T-helper 9 cell (primary cell): ENCODE measurements at regions not wholly inside any gene's neighbourhood (a gene's known extent, or its start where the extent isn't known, plus 50 kb on each side); places are given as distances from the start of the nearest gene placed in this dataset.

ENCODE experiments used
- DNase-seq: peaks from one replicate; pipeline ENCODE4 v3.0.0-alpha.2; 2020

DNA sequence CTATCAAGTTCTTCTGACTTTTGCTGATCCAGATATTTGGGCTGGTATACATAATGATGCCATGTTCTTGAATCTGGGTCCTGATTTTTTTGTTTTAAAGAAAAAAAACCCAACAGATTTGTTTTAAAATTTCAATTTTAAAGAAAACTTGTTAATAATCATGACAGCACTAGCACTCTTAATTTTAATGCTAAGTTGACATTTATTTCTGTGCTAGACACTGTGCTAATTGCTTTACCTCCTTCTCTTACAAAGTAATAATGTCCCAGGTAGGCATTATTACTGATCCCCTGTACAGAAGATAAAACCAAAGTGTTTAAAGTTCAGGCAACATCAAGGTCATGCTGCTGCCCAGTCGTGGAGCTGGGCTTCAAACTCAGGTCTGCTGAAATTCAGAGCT lies 101.9 kb downstream of the ZNF608 start:
- DNase-seq: no peak

DNA sequence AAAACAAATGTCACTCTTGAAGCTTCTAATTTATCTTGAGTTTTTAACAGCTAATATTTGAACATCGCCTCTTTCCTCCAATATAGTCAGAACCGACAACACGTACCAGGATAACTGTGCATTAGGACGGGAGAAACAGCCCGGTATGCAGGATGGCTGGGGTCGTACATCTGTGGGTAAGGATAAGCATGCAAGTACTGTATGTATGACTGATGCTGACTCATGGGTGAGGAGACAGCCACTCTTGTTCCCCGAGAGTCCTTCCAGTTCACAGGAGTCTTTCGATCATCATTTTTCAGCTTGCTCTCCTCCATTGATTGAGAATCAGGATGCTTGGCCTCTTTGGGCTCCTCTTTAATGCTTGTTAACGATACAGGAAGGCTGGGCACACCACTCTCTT lies 102.3 kb downstream of the ZNF608 start:
- DNase-seq: no peak

DNA sequence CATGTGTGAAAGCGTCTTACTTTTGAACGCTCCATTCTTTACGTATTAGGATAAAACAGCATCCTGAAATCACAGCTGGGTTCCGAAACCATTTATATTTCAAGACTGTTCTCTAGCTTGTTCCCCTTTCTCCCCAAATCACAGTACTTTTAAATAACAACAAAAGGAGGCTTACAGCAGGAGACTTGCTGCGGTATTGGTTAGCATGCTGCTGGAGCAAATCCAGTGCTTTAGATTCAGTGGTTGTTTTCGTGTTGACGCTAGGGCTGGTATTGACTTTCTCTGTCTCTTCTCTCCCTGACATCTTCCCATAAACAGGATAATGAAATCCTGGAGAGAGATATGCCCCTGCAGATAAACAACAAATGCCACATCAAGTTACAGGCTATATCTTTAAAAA lies 103.1 kb downstream of the ZNF608 start:
- no peak for DNase-seq

DNA sequence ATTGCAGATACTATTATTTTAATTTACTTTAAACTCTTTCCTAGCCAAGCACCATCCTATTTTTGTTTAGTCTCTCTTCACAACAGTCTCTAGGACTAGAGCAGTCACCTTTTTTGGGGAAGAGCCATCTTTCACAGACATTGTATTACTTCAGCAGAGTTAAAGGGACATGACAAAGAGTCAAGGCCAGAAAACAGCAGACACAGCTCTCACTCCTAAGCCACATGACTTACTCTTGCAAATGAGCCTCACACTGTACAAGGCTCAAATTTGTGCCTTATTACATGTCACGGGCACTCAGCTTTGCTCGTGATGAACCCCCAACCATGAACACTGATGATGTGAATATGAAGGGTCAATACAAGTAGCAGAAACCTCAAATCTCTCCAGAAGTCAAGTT lies 104.3 kb downstream of the ZNF608 start:
- no peak for DNase-seq

DNA sequence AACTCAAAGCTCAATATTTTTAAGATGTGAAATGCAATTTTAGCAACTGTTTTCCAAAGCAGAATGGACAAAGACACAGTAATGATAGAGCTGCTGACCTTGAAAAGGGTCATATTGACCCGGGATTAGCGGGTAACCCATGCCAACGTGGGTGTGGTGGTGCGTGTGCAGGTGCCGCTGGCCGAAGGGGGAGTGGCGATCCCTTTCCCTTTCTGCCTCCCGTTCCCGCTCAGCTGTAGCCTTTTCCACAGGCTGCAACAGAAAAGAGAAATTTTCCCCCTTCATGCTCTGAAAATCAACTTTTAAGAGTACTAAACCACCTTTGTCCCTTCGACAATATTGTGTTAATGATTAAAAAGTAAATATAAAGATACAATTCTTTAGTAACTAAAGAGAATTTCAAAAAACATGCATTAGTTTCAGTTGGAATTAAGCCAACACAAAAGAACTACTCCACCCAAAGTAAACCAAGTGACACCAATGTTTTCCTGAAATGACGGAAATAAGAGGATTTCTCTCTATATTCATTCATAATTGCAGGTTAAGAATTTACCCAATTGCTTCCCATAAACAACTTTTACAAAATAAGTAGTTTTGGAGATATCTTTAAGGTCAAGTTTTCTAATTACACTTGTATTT lies 105.2 kb downstream of the ZNF608 start:
- DNase-seq: no peak

DNA sequence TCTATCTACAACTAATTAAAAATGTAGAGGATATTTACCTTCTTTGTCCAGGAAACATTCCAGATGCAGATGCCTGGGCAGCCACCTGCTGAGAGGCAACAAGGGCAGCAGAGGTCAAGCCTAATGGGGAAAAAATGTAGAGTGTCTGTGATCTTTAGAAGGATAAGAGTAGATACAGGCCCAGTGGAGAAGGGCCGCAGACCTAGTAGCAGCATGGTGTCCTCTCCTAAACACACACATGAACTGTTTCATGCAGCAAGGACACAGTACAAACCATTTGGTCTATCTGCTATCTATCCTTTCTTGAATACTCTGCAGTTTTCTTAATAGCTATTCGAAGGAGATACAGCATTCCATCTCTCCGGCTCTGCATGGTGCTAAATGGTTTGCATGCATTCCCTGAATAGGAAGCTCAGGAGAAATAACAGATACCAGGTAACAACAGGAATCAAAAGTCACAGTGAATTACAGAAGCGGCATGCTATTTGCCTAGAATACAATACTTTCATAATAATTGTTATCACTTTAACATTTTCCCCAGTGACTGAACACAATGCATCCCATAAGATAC lies 107.3 kb downstream of the ZNF608 start:
- DNase-seq: no peak

DNA sequence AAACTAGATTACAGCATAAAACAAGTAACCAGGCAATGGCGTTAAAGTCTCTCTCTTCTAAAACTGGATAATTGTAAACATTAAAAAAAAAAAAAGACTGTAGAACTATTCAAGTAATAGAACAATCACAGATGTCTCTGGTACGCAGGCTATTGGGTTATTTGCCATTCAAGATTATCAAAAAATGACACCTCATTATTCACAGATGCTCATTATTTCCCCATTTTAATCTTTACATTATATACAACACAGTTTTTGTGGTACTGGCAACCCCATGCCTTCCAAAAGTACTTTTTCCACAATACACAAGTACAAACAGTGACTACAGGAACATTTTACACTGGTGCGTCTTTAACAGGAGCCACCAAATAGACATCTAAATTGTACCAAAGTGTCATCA lies 109.4 kb downstream of the ZNF608 start:
- no peak for DNase-seq

DNA sequence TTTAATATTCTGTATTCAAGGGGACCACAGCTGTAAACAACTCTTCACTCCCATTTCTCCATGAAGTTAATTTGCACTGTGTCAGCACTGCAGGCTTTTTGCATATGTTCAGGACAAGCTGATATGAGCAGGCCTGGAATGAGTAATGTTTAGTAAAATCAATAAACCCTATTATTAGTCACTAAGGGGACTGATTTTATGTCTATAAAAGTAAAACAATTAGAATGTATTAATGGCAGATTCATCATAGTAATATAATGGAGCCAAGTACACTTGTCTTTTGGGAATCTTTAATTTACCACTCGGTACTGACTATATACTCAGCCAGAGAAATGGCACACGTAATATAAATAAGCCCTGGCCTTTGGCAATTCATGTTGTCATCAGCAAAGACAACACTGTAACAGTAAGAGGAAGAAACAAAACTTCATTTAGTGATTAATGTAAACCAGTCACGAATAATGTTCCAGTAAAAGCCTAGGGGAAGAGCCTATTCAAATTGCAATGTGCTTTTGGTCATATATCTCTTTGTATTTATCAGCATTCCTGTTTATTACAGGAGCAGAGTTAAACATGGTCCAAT lies 111.6 kb downstream of the ZNF608 start:
- DNase-seq: no peak

DNA sequence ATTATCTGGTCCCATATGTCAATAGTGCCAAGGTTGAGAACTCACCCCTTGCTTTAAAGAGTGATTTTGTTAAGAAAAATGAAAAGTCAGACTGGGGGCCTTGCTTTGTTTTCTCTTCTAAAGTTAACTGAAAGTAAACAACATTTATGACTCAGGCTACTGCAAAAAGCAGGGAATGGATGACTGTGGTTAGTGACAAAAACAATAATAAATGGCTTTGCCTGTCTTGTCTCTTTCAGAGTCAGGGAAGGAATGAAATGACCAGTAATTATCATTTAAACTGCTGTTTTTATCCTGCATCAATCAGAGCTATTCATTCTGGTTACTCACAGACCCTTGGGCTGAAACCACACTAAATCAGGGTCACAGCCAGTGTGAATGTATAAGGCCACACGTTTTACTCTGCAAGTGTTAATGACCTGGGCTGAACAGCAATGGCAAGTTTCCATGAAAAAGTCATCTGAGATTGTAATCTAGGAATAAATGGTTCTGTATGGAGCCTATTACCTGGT lies 112.2 kb downstream of the ZNF608 start:
- DNase-seq: no peak

DNA sequence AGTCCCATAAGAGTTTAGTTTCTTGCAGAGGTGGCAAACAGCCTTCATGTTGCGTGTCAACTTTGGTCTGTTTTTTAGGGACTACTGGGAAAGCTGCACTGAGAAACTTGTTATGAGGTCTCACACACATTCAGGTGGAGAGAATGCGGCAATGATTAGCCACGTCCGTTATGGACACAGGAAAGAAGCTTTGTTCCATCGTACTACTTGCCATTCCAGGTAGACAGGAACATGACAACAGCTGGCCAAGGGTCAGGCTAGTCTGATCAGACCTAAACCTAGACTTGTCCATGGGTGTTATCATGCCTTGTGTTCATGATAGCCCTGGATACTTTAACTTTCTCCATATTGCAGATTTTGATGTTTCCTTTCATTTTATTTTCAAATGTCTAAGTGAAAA lies 113.2 kb downstream of the ZNF608 start:
- DNase-seq: no peak

DNA sequence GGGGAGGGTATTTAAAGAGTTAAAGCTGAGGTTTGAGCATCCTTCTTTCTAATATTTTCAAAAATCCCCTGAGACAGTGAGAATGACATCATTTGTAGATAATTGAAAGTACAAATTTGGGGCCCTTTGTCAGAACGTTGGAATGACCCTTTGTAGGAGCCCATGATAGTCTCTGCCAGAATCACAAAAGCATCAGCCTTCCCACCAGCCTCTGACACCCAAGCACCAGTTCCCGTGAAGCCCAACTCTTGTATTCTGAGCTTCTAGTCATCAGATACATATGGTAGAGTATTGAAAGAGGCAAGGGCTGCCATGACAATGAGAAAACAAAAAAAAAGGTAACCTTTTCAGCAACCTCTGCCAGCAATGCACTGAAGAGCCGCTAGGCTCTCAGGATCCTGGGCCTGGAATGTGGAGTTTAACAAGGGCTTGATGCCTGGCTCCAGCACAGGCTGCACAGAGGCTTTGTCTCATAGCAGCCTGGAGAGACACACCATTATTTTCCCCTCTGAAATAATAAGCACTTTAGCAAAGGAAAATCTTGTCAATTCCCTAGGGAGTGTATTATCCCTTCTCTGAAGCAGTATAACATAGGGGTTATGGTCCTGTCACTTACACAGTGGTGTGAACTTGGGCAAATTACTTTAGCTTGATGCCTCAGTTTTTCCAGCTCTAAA lies 114.4 kb downstream of the ZNF608 start:
- no peak for DNase-seq

DNA sequence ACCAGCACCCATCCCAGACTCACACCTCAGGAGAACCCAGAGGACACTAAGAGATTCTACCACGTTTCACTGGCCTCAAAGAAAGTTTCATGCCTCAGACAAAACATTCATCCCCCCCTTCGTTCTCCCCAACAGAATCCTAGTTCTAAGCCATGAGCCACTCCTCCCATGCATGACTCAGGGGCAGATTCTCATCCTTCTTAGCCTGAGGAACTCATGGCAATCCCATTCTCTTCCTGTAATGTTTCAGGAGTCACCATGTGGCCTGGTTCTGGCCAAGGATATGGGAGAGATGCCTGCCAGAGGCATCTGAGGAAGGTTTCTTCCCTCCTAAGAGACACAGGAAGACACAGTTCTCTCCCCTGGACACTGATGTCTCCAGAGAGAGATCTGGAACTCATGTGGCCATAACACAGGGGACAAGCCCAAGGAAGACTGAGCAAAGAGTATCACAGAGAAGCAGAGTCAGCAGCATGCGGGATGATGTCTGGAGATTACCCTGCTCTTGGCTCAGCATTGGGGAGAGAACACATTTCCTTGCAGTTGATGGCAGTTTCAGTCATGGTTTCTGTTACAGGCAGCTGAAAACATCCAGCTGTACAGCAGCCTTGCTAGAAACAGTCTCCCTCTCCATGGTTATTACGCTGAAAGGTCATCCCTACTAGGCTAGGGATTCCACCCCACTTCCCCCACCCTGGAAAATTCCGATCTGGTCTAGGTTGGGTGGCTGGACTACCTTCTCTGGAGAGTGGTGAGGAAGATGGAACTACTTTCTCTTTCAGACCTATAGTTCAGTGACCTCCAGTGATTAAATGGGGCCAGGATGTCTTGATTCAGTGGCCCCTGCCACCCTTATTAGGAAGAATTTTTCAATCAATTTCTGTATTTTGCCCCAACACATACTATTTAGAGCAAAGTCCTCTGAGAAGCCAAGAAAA lies 115.4 kb downstream of the ZNF608 start:
- DNase-seq: no peak

DNA sequence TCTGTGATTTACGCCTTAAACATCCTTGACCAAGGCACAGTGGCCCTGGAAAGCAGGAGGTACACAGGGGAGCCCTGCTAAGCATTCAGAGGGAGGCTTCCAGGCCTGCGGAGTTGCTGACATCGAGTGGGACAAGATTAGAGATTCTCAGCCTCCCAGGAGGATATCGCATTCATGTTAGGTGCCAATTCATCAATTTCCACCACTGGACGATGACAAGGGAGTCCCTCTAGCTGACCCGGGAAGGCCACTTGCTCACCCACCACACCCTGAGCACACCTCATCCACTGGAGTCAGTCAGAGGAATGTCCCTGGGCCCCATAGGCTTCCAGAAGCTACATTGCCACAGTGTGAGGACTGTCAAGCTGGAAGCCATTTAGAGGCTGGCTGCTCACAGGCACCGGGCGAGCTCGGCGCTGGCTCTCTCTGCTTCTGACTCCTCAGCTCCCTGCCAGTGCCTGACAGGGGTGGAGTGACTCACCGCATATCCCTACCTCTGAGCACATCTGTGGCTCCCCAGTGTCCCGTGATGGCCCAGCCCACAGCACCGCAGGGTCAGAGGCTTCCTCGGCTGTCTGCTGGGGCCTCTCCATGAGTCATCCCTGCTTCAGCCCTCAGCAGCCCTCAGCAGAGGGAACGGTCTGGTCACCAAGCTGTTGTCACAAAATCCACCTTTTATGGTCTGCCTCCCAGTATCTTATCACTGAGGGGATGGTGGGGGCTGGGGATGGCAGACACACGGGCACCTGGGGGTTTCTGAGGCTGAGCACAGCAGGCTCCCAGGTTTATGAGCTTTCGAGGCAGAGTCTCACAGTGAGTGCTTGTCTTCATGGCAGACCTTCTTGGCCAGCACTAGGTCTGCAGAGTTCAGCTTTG lies 117.5 kb downstream of the ZNF608 start:
- DNase-seq: no peak

DNA sequence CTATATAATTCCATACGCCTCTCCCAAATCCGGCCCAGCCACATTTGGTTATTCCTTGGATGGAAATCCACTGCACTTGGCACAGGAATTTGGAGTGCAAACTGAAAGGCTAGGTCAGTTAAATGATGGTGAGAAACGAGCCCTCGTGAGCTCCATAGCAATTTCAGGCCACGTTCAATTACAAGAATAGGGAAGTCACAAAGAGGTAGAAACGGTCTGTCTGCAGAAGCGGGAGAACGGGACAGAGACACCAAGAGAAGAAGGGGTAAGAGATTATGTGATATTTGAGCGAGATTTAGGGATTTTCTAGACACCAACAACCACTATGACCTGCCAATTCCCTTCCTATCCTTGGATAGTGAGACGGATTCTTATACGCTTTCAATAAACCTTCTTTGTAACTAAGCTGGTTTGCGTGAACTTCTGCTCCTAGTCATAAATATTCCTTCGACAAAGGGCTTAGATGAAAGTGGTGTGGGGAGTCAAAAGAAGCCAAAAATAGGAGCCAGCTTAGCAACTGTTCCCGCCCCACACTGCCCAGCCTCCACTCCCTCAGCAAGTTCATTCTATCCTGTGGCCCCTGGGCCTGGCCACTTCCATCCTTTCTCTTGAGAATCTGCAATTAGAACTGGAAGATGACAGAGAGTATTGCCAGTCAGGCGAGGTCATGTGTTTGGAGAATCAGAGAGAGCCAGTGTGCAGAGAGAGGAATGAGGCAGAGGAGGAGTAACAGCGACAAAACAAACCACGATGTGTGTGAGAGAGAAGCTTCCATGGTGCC lies 118.4 kb downstream of the ZNF608 start:
- no peak for DNase-seq

DNA sequence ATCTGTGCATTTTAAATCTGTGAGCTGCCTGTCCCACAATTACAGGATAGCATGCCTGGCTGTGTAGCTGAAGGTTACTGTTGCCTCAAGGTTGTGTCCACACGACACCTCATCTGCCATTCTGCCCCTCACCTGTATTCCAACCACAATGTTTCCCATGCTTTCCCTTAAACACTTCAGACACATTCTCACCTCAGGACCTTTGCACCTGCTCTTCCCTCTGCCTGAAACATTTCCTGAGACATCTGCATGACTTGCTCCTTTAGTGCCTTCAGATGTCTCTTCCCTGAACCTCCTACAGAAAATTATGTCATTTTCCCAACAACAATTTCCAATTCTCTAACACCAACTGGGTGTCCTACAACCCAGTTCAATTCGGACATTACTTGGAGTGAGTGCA lies 120.4 kb downstream of the ZNF608 start:
- no peak for DNase-seq

DNA sequence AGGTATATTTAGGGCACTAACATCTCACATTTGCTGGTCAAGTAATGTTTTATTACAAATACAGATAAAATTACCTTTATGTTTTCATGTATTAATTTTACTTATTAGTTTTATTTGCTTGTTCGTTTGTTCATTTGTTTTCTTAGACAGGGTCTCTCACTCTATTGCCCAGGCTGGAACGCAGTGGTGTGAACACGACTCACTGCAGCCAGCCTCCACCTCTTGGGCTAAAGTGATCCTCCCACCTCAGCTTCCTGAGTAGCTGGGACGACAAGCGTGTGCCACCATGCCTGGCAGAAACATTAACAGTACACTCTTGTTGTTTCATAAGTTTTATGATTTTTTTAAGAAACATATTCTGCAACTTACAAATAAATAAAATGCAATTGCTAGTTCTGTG lies 123.2 kb downstream of the ZNF608 start:
- DNase-seq: no peak

DNA sequence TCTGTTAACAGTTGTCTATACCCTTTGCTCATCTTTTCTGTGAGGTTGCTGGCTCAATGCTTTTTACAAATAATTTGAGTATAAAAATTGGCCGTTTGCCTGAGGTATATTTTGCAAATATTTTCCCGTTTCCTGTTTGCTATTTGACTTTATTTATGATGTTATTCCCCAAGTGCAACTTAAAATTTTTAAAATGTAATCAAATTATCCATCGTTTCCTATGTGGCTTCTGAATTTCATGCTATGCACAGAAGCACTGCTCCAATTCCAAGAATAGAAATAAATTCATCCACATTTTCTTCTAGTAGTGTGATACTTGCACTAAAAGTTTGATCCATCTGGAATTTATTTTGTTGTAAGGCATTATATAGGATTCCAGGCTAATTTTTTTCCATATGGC lies 123.6 kb downstream of the ZNF608 start:
- no peak for DNase-seq

DNA sequence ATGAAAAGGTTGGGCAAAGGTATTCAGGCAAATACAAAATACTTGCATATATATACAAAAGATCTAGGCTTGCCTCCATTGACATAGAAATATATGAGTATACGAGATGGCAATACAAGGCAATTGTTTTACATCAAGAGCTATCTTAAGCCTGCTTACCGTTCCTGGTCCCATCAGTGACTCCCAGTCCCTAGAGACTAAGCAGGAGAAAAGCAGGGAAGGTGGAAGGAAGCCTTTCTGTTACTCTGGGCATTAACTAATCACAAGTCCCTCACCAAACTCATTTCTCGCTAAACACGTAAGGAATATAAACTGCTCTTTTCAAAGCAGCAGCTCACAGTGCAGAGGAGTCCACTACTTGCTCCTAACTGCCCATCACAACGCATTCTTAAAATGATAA lies 125.2 kb downstream of the ZNF608 start:
- no peak for DNase-seq

DNA sequence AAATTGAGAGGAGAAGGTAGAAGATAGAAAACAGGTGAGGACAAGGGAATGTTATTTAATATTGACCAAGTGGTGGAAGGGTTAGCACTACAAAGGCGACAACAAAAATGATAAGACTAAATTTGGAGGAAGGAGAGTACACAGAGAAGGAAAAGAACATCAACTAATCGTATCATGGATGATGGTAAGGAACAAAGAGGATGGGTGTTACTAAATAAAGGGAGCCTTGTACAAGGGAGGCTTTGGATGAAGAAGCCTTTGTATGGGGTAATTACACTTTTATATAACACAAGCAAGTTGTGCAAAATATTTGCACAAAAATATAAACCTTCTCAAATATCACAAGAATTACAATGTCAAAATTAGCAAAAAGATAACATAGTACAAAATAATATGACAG lies 125.7 kb downstream of the ZNF608 start:
- DNase-seq: no peak

DNA sequence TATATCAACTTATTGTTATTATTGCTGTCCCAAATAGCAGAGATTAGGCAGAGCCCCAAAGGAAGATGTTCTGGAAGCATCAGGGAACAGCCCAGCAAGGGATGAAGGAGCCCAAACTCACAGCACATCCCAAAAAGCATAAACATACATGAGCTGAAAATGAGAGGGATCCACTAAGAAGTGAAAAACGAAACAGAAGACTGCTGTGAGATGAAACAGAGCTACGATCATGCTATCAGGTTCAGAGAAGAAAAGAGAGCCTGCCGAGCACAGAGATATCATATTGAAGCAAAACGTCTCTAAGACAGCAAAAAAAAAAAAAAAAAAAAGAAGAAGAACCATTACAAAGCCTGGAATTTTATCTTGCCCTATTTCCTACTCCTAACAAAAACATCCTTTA lies 127.3 kb downstream of the ZNF608 start:
- no peak for DNase-seq

DNA sequence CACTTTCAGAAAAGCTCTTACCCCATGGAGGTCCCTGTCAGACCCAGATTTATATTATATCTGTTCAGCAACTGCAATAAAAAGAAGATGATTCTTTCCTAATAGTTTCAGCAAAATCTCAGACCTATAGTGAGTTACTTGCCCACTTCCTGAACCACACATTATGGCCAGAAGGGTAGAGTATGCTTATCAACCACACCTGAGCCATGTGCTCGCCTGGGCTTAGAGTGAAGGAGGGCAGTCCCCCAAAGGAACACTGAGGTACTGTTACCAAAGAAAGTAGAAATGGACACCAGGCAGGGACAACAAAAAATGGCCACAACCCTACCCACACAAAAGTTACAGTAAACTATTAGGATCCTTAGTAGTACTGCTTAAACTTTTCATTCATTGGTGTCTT lies 128.7 kb downstream of the ZNF608 start:
- DNase-seq: no peak
